UCSD-AML1 (cell line): ENCODE measurements at regions not wholly inside any gene's neighbourhood (a gene's known extent, or its start where the extent isn't known, plus 50 kb on each side); places are given as distances from the start of the nearest gene placed in this dataset.
"Not testable (repeated sequence)": the region's sequence is repeated elsewhere in the genome, so short reads cannot be mapped to it uniquely, and the experiment has no call there.

Source experiments
- DNase-seq: peaks from one replicate; lab custom pipeline; 2025; ENCODE audit not compliant: unreplicated experiment; lab: John Stamatoyannopoulos, UW

- DNase-seq, result no peak
Observed at GRCh38 chr4:149983931-149984330, 94.3 kb upstream of the DCLK2 start.

GRCh38 chr4:149985981-149986380 lies 92.3 kb upstream of the DCLK2 start:
- DNase-seq, result no peak

DNA sequence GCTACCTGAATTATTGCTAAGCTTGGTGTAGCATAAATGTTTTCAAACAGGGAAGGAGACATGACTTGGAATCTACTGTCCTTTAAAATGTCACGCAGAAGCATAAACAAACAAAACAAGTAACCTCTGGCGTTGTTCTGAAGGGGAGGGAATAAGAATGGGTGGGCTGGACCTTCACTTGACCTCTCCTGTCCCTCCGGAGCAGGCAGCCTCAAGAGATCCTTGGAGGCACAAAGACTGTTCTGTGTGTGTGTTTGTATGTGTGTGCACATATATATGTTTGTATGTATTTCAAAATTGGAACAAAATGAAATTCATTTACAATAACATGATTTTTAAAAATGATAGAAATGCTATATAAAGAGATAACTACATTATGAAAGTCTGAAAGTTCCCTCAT lies 91.3 kb upstream of the DCLK2 start:
- DNase-seq, result no peak

DNA sequence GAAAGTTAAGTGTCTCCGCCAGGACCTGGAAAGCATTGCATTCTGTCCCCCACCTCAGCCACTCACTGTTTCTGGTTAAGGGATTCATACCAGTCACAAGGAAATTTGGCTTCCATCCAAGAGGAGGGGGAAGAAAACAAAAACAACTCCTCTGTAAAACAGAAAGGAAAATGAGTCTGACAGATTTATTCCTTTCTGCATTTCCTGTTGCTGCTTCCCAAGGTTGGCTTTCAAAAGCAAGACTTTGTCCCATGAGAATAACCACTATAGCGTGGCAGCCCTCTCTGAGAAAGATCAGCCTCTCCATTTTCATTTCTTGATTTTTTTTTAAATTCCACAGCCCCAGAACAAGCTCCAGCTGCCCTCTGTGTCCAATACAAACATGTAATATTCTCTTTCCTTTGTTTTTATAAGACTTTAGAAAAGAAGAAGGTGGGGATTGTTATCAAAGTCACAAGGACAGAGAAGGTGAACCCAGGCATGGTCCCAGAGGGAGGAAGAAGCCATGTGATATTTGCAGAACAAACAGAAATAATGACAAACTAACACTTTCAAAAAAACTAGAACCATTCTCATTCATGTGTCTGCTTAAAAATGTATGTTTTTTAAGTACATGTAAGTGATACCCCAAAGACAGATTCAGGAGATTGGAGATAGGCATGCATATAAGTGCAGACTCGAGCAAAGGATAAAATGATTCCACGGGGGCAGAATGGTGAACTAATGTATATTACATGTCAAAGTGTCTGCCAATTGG lies 90.7 kb upstream of the DCLK2 start:
- DNase-seq, result no peak

- DNase-seq, result no peak
Observed at GRCh38 chr4:149988087-149988410, 90.2 kb upstream of the DCLK2 start.

DNA sequence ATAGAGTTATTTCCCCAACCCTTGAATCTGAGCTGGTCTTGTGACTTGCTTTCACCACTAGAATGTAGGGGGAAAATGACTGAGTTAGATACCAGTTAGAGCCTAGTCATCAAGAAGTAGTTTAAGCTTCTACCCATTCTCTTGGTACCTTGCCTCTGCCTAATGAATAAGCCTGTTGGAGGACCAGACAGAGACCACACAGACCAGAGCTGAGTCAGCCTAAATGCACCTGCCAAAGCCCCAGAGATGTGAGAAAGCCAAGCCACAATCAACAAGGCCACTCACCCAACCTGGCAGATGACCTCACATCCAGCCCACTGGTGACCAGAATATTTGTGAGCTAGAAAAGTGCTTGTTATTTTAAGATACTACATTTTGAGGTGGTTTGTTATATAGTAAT lies 85.2 kb upstream of the DCLK2 start:
- DNase-seq, result no peak

DNA sequence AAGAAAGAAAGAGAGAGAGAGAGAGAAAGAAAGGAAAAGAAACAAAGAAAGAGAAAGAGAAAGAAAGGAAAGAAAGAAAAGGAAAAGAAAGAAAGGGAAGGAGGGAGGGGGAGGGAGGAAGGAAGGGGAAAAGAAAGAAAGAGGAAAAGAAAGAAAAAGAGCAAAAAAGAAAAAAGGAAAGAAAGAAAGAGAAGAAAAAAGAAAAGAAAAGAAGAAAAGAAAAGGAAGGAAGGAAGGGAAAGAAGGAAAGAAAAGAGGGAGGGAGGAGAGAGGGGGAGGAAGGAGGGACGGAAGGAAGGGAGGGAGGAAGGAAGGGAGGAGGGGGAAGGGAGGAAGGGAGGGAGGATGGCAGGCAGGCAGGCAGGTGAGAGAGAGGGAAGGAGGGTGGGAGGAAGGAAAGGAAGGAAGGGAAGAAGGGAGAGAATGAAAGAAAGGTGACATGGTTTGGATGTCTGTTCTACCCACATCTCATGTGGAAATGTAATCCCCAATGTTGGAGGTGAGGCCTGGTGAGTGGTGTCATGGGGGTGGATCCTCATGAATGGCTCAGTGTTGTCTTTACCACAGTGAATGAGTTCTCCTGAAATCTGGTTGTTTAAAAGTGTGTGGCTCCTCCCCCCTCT lies 83.0 kb upstream of the DCLK2 start:
- no peak for DNase-seq

DNA sequence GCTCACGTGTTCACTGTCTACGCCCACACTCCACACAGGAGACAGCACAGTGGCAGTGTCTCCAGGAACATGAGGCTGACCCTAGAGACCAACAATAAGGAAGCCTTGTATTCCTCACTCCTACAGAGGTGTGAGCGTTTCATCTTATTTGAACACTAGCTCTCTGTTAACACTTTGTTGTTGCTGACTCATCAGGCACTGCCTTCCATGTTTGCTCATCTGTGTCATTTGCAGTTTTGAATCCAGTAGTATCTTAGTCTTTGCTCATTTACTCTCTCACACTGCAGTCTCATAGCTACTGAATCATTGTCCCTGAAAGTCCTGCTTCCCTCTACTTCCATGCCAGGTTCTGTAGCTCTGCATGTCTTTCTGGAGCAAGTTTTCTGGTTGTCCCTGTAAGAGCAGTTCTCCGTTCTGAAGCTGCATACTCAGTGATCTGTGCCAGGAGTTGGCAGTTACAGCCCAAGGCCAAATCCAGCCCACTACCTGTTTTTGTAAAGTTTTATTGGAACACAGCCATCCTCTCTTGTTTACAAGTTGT lies 80.3 kb upstream of the DCLK2 start:
- no peak for DNase-seq

DNA sequence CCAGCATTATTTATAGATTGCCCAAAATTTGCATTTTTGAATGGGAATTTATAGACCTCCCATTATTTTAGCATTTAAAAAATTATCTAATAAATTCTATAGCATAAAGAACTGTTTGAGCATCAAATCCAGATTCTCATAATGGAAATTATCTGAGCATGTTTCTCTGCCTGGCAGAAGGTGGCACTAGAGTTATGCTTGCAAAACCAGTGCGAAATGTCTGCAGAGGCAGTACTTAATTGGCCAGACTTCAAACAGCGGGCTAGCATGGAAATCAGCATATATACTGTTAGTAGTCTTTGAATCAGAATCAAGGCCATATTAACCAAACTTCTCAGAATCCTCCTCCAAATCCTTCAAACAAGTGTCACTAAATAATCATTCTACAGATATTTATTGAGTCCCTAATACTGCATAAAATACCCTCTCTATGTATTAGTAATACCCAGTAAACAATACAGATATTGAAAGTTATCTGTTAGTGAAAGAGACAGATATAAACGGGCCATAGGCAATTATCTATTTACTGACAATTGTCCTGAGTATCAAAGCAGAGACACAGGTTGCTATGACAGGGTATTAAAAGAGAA lies 78.7 kb upstream of the DCLK2 start:
- no peak for DNase-seq

DNA sequence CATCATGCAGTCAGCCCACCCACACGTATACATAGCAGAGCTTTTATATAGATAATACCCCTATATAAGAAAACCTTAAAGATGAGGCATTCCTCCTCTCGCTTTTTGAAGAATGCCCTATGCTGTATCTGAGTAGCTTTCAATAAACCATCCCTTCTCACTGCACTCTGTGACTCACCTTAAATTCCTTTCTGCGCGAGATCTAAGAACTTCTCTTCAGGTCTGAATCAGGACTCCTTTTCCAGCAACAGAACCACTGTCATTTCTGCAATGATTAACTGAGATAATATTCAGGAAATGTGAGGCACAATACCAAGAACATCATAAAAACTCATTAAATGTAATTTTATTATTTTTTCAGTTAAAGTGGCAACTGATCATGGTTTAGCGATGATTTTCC lies 76.4 kb upstream of the DCLK2 start:
- no peak for DNase-seq

GRCh38 chr4:150002561-150002960 lies 75.7 kb upstream of the DCLK2 start:
- no peak for DNase-seq

DNA sequence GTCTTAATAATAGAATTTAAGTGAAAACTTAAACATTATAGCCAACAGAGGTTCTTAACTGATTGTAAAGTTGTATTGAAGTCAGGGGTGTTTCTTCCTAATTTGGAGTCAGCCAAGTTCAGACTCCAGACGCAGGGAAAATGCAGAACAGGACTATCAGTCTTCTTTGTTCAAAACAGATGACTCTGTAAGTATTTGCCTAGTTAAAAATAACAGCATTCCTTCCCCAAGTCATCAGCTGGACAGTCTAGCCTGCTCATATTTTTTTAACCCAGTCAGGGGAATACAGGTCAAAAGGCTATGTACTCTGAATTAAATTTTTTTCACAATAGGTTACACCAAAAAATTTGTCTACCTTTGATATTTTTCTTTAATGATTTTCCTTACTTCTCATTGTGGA lies 73.8 kb upstream of the DCLK2 start:
- DNase-seq, result no peak

- no peak for DNase-seq
Observed at GRCh38 chr4:150005537-150005936, 72.7 kb upstream of the DCLK2 start.

- DNase-seq, result no peak
Observed at GRCh38 chr4:150006197-150006596, 72.0 kb upstream of the DCLK2 start.

DNA sequence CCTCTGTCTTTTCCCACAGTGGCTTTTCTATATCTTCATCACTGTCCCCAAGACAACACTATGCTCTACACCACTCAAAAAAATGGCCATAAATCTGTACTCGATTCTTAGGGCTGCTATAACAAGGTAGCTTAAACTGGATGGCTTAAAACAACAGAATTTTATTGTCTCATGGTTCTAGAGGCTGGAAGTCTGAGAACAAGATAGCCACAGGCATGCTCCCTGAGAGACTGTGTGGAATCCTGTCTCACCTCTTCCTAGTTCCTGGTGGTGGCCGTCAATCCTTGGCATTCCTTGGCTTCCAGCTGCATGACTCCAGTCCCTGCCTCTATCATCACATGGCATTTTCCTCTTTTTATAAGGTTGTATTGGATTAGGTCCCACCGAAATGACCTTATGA lies 70.7 kb upstream of the DCLK2 start:
- DNase-seq, result no peak

GRCh38 chr4:150008546-150008945 lies 69.7 kb upstream of the DCLK2 start:
- no peak for DNase-seq

DNA sequence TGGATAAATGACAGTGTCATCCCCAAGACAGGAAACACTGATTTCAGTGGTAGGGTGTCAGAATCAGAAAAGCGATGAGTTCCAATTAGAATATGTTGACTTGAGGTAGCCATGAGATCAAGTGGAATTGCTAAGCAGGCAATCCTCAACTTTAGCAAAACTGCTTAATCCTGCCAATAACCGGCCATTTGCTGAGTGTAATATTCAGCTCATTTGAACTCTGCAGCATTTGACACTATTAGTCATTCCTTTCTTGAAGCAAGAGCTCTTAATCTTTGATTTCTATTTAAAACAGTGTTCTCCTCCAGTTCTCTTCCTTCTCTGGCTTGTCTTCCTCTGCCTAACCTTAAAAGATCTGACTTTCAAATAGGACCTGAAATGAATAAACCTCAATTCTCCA lies 68.7 kb upstream of the DCLK2 start:
- DNase-seq, result no peak

DNA sequence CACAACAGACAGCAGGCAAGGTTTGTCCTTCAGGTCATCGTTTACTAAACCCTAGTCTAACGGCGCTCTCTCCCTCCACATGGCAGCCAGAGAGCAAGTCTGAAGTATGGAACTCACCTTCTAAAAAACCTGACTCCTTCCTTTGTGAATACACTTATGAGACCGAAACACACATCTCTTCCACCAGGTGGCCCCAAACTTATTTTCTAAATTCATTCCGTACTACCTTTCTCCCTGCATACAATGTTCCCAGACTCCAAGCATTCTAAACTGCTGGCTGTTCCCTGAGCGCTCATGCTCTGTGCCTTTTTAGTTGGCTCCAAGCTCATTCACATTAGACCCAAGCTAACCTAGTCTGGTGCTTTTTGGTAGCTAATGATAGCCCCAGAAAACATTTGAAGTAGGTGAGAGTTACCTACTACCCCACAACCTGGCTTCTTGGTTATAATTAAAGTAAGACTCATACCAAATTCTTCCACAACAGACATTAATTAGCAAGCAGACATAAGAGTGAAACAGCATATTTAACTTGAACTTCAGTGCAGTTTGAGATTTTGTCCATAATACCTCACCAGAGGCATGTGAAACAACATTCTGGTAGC lies 67.6 kb upstream of the DCLK2 start:
- peak; percentile 9 for DNase-seq

- DNase-seq, result no peak
Observed at GRCh38 chr4:150012851-150013360, 65.3 kb upstream of the DCLK2 start.

DNA sequence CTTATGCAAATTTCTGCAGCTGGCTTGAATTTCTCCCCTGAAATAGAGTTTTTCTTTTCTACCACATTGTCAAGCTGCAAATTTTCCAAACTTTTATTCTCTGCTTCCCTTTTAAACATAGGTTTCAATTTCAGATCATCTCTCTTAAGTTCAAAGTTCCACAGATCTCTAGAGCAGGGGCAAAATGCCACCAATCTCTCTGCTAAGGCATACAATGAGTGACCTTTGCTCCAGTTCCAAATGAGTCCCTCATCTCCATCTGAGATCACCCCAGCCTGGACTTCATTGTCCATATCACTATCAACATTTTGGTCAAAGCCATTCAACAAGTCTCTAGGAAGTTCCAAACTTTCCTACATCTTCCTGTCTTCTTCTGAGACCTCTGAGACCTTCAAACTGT lies 62.3 kb upstream of the DCLK2 start:
- not testable (repeated sequence) for DNase-seq

GRCh38 chr4:150016621-150017020 lies 61.6 kb upstream of the DCLK2 start:
- not testable (repeated sequence) for DNase-seq

- no peak for DNase-seq
Observed at GRCh38 chr4:150018257-150018656, 60.0 kb upstream of the DCLK2 start.
